ENCODE measurements at regions not wholly inside any gene's neighbourhood (a gene's known extent, or its start where the extent isn't known, plus 50 kb on each side); places are given as distances from the start of the nearest gene placed in this dataset.

GRCh38 chr5:56405116-56405908 lies 172.2 kb upstream of the ANKRD55 start:
- TF ChIP-seq, protein P1, sequence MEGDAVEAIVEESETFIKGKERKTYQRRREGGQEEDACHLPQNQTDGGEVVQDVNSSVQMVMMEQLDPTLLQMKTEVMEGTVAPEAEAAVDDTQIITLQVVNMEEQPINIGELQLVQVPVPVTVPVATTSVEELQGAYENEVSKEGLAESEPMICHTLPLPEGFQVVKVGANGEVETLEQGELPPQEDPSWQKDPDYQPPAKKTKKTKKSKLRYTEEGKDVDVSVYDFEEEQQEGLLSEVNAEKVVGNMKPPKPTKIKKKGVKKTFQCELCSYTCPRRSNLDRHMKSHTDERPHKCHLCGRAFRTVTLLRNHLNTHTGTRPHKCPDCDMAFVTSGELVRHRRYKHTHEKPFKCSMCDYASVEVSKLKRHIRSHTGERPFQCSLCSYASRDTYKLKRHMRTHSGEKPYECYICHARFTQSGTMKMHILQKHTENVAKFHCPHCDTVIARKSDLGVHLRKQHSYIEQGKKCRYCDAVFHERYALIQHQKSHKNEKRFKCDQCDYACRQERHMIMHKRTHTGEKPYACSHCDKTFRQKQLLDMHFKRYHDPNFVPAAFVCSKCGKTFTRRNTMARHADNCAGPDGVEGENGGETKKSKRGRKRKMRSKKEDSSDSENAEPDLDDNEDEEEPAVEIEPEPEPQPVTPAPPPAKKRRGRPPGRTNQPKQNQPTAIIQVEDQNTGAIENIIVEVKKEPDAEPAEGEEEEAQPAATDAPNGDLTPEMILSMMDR (IDR thresholded peaks at IDR 0.05), result no peak
- no peak for TF ChIP-seq ZFX (IDR thresholded peaks at IDR 0.05; ENCODE audit: borderline replicate concordance)
